ENCODE measurements at regions not wholly inside any gene's neighbourhood (a gene's known extent, or its start where the extent isn't known, plus 50 kb on each side); places are given as distances from the start of the nearest gene placed in this dataset.

DNA sequence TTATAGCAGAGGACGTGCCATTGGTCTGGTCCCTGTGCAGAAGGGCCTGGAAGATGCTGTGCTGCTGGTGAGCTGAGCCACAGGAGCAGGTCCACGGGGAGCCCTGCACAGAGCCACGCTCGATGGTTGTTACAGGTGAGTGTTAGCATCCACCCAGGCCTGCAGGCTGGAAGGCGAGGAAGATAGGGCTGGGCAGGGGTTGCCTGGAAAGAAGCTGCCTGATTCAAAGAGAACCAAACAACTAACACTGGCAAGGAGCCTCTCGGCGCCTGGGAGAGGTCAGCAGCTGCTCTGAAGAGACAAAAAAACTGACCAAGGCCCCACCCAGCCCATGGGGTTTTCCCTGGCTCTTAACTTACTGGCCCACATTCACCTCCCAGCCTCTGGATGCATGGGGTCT, 160.2 kb downstream of the MED10 start:
- TF ChIP-seq, protein P1, sequence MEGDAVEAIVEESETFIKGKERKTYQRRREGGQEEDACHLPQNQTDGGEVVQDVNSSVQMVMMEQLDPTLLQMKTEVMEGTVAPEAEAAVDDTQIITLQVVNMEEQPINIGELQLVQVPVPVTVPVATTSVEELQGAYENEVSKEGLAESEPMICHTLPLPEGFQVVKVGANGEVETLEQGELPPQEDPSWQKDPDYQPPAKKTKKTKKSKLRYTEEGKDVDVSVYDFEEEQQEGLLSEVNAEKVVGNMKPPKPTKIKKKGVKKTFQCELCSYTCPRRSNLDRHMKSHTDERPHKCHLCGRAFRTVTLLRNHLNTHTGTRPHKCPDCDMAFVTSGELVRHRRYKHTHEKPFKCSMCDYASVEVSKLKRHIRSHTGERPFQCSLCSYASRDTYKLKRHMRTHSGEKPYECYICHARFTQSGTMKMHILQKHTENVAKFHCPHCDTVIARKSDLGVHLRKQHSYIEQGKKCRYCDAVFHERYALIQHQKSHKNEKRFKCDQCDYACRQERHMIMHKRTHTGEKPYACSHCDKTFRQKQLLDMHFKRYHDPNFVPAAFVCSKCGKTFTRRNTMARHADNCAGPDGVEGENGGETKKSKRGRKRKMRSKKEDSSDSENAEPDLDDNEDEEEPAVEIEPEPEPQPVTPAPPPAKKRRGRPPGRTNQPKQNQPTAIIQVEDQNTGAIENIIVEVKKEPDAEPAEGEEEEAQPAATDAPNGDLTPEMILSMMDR (IDR thresholded peaks at IDR 0.05; ENCODE audit: extremely low read depth in 1 of 2, insufficient read depth in 1 of 2, low read depth in 1 of 2, low read length in 2 of 2) = no peak
- no peak for TF ChIP-seq POLR2A (IDR thresholded peaks at IDR 0.05; ENCODE audit: low read depth, low read length)
